Gastrocnemius medialis (tissue), 4 donors: ENCODE measurements at regions not wholly inside any gene's neighbourhood (a gene's known extent, or its start where the extent isn't known, plus 50 kb on each side); places are given as distances from the start of the nearest gene placed in this dataset.

Experiments used
- CTCF ChIP-seq, 5 experiments: fragments of 450-650 bp in 3 of 5; fragments of 200-600 bp in 2 of 5; sonication (generic) in 2 of 5; IDR thresholded peaks in 4 of 5; conservative IDR thresholded peaks in 1 of 5; 1 replicate in 4 of 5; 2 replicates in 1 of 5; pipeline ENCODE4 v1.5.1; 2016 to 2019; ENCODE audit warnings: antibody characterized with exemption in 5 of 5, mild to moderate bottlenecking in 3 of 5, moderate library complexity in 3 of 5
- POLR2A ChIP-seq, 2 donors: fragments of 450-650 bp; IDR thresholded peaks; one replicate each; pipeline ENCODE4 v1.6.1; 2017; ENCODE audit warnings: antibody characterized with exemption in 2 of 2, mild to moderate bottlenecking in 2 of 2, moderate library complexity in 2 of 2

GRCh38 chr2:190819840-190820301, 60.8 kb upstream of the GLS start:
- TF ChIP-seq POLR2A (IDR thresholded peaks at IDR 0.05) (no peak), CTCF (IDR thresholded peaks at IDR 0.05 in 4 of 5, conservative IDR thresholded peaks at IDR 0.05 in 1 of 5) (no peak)
